MM.1S (cell line): ENCODE measurements at regions not wholly inside any gene's neighbourhood (a gene's known extent, or its start where the extent isn't known, plus 50 kb on each side); places are given as distances from the start of the nearest gene placed in this dataset.

Experiments
- DNase-seq: peaks from one replicate; pipeline ENCODE4 v3.0.0-alpha.2; 2015
- H2AFZ ChIP-seq: fragments of 300-600 bp; sonication (generic); 2 replicates; pipeline ENCODE4 v1.6.0; 2016; ENCODE audit warnings: antibody characterized with exemption, low read length
- H3F3A ChIP-seq: fragments of 300-600 bp; sonication (generic); 2 replicates; pipeline ENCODE4 v1.6.1; 2016; ENCODE audit warnings: mild to moderate bottlenecking, antibody characterized with exemption, low read length, moderate library complexity, mixed read lengths; ENCODE audit not compliant: insufficient read depth
- H3K27ac ChIP-seq: fragments of 300-600 bp; sonication (generic); 2 replicates; pipeline ENCODE4 v1.5.1; 2016; ENCODE audit warnings: mild to moderate bottlenecking, low read length
- H3K27me3 ChIP-seq: fragments of 300-600 bp; sonication (generic); replicated peaks from 2 replicates; pipeline ENCODE4 v1.6.0; 2016; ENCODE audit warnings: low read length; ENCODE audit not compliant: insufficient read depth
- H3K36me3 ChIP-seq: fragments of 300-600 bp; sonication (generic); replicated peaks from 2 replicates; pipeline ENCODE4 v1.6.1; 2016; ENCODE audit warnings: mild to moderate bottlenecking, low read length, mixed read lengths; ENCODE audit not compliant: insufficient read depth
- H3K4me1 ChIP-seq: fragments of 300-600 bp; sonication (generic); 2 replicates; pipeline ENCODE4 v1.6.1; 2016; ENCODE audit warnings: low read length, mixed read lengths
- H3K4me2 ChIP-seq: fragments of 300-600 bp; sonication (generic); 2 replicates; pipeline ENCODE4 v1.6.0; 2016; ENCODE audit warnings: low read depth, low read length
- H3K4me3 ChIP-seq: fragments of 300-600 bp; sonication (generic); 2 replicates; pipeline ENCODE4 v1.5.1; 2016; ENCODE audit warnings: low read length, mixed read lengths
- H3K79me2 ChIP-seq: fragments of 300-600 bp; sonication (generic); 2 replicates; pipeline ENCODE4 v1.6.1; 2016; ENCODE audit warnings: mixed run types, low read length, mixed read lengths
- H3K9ac ChIP-seq: fragments of 300-600 bp; sonication (generic); 2 replicates; pipeline ENCODE4 v1.6.1; 2016; ENCODE audit warnings: low read length, mixed read lengths
- H3K9me2 ChIP-seq: fragments of 300-600 bp; sonication (generic); replicated peaks from 2 replicates; pipeline ENCODE4 v1.6.1; 2016; ENCODE audit warnings: mild to moderate bottlenecking, low read length, mixed read lengths; ENCODE audit not compliant: insufficient read depth
- H3K9me3 ChIP-seq: fragments of 300-600 bp; sonication (generic); replicated peaks from 2 replicates; pipeline ENCODE4 v1.6.1; 2016; ENCODE audit warnings: mild to moderate bottlenecking, low read length, mixed read lengths; ENCODE audit not compliant: insufficient read depth
- H4K20me1 ChIP-seq: fragments of 300-600 bp; sonication (generic); 2 replicates; pipeline ENCODE4 v1.6.1; 2016; ENCODE audit warnings: mild to moderate bottlenecking, low read length, moderate library complexity, mixed read lengths; ENCODE audit not compliant: insufficient read depth
- EZH2 ChIP-seq: fragments of 300-600 bp; sonication (generic); optimal IDR thresholded peaks from 2 replicates; pipeline ENCODE3; 2017; ENCODE audit warnings: low read depth, mild to moderate bottlenecking, antibody characterized with exemption, low read length, mixed read lengths
- EZH2phosphoT487 ChIP-seq: fragments of 300-600 bp; sonication (generic); IDR thresholded peaks from 2 replicates; pipeline ENCODE4 v1.6.1; 2018; ENCODE audit warnings: antibody characterized with exemption, low read length
- TF ChIP-seq, protein P1 (sequence below): fragments of 300-600 bp; sonication (generic); IDR thresholded peaks from 2 replicates; pipeline ENCODE4 v1.5.1; 2016; ENCODE audit warnings: antibody characterized with exemption, low read length, mixed read lengths

DNA sequence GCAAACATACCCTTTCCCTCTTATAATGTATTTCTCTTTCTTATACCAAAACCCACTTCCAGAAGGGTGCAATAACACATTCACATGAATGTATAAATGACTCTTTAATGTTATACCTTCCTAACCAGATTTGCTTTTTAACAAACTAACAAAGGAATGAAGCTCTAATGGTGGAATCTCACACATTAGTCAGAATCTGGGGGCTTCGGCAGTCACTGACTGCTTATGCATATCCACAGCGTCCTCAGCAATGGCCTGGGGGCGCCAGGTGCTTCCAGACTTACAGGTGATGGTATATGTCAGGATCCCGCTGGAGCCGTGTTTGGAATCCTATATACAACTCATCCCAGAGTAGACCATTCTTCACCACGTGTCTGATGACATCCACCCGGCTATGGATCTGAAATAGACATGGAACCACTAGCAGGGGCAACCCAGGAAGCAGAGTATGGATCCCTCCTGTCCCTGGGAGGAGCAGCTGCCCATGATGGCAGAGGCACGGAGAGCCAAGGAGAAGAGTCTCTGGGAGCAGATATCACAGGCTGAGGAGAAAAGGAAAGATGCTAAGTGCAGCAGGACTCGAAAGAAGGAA lies 150.8 kb upstream of the RIPOR2 start:
- H3K27me3 ChIP-seq = no peaks in the 10 kb centered on the region
- no peak for DNase-seq
- H3K79me2 ChIP-seq = no peaks in the 10 kb centered on the region
- H3K9me2 ChIP-seq = no peaks in the 10 kb centered on the region
- H3K4me3 ChIP-seq = no peak overlapping the region
- no peaks in the 10 kb centered on the region for H4K20me1 ChIP-seq
- H3K9me3 ChIP-seq = no peaks in the 10 kb centered on the region
- H3K27ac ChIP-seq = no peak overlapping the region
- H3F3A ChIP-seq = no peaks in the 10 kb centered on the region
- no peaks in the 10 kb centered on the region for H3K4me1 ChIP-seq
- H3K36me3 ChIP-seq = no peaks in the 10 kb centered on the region
- no peak for TF ChIP-seq EZH2phosphoT487
- TF ChIP-seq, protein P1, sequence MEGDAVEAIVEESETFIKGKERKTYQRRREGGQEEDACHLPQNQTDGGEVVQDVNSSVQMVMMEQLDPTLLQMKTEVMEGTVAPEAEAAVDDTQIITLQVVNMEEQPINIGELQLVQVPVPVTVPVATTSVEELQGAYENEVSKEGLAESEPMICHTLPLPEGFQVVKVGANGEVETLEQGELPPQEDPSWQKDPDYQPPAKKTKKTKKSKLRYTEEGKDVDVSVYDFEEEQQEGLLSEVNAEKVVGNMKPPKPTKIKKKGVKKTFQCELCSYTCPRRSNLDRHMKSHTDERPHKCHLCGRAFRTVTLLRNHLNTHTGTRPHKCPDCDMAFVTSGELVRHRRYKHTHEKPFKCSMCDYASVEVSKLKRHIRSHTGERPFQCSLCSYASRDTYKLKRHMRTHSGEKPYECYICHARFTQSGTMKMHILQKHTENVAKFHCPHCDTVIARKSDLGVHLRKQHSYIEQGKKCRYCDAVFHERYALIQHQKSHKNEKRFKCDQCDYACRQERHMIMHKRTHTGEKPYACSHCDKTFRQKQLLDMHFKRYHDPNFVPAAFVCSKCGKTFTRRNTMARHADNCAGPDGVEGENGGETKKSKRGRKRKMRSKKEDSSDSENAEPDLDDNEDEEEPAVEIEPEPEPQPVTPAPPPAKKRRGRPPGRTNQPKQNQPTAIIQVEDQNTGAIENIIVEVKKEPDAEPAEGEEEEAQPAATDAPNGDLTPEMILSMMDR = no peak
- TF ChIP-seq EZH2 = no peak
- H3K4me2 ChIP-seq = no peak overlapping the region
- H2AFZ ChIP-seq = no peak overlapping the region
- H3K9ac ChIP-seq = no peak overlapping the region

DNA sequence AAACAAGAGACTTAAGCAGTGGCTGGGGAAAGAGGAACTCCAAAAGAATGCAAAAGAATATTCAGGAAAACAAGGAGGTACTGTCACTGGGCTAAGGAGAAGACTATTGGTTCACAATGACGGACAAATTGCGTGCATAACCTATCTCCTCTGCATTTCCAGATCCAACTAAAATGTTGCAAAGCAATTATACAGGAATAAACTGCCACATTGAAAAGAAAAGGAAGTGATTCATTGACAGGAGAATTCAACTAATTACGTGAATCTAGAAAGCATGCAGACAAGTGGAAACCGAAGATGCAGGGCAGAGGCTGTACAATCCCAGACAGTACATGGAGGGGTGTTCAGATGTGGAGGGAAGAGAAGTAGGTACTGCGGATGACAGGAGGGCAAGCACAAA lies 152.8 kb upstream of the RIPOR2 start:
- H3K79me2 ChIP-seq = no peaks in the 10 kb centered on the region
- no peak for DNase-seq
- H3K9me2 ChIP-seq = no peaks in the 10 kb centered on the region
- H3K27me3 ChIP-seq = no peaks in the 10 kb centered on the region
- no peaks in the 10 kb centered on the region for H3K4me1 ChIP-seq
- H3K4me3 ChIP-seq = no peak overlapping the region
- H3K36me3 ChIP-seq = peaks cover 3% of the 10 kb centered on the region; the same call in 1 of the 2 replicates
- H2AFZ ChIP-seq = no peak overlapping the region
- H4K20me1 ChIP-seq = no peaks in the 10 kb centered on the region
- no peak overlapping the region for H3K9ac ChIP-seq
- no peak overlapping the region for H3K4me2 ChIP-seq
- no peaks in the 10 kb centered on the region for H3K9me3 ChIP-seq
- no peak for TF ChIP-seq EZH2phosphoT487
- TF ChIP-seq, protein P1 = no peak
- TF ChIP-seq EZH2 = no peak
- H3F3A ChIP-seq = no peaks in the 10 kb centered on the region
- H3K27ac ChIP-seq = no peak overlapping the region

DNA sequence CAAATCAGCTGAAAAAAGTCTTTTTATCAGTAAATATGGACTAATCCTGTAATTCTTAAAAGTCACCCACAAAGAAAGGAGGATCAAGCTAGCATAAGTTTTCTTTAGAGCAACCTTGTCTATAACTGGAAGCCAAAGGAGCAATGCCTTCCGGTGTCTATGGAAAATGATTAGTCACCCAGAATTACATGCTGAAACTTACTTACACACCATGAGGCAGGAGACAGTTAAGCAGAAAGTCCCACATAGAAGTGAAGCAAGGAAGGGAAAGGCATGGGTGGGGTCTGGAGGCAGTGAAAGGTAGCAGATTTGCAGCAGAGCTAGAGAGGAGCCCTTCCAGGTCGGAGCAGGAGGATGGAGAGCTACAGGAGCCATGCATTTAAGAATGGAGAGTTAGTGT lies 153.7 kb upstream of the RIPOR2 start:
- no peaks in the 10 kb centered on the region for H3K79me2 ChIP-seq
- no peaks in the 10 kb centered on the region for H3K4me1 ChIP-seq
- no peaks in the 10 kb centered on the region for H4K20me1 ChIP-seq
- H3K4me2 ChIP-seq = no peak overlapping the region
- no peak overlapping the region for H3K4me3 ChIP-seq
- DNase-seq = no peak
- H3K9me3 ChIP-seq = no peaks in the 10 kb centered on the region
- TF ChIP-seq, protein P1 = no peak
- TF ChIP-seq EZH2phosphoT487 = no peak
- TF ChIP-seq EZH2 = no peak
- H3K9me2 ChIP-seq = no peaks in the 10 kb centered on the region
- H3F3A ChIP-seq = no peaks in the 10 kb centered on the region
- H3K27ac ChIP-seq = no peak overlapping the region
- no peaks in the 10 kb centered on the region for H3K27me3 ChIP-seq
- H2AFZ ChIP-seq = no peak overlapping the region
- H3K9ac ChIP-seq = no peak overlapping the region
- peaks cover 3% of the 10 kb centered on the region; the same call in 1 of the 2 replicates for H3K36me3 ChIP-seq
